Endodermal cell (in vitro differentiated cells): ENCODE measurements at regions not wholly inside any gene's neighbourhood (a gene's known extent, or its start where the extent isn't known, plus 50 kb on each side); places are given as distances from the start of the nearest gene placed in this dataset.
A peak's percentile ranks its signal among the peaks of the same experiment; 100 is the strongest.

Experiments
- DNase-seq: peaks from one replicate; pipeline ENCODE4 v3.0.0-alpha.2; 2017
- H3K27ac ChIP-seq: 2 replicates; pipeline ENCODE4 v1.5.1; 2013; ENCODE audit warnings: mild to moderate bottlenecking, low read depth, low read length, moderate library complexity
- H3K27me3 ChIP-seq: 2 replicates; pipeline ENCODE4 v1.6.1; 2013; ENCODE audit warnings: mild to moderate bottlenecking, low read length, moderate library complexity; ENCODE audit not compliant: insufficient read depth, control insufficient read depth, poor library complexity, severe bottlenecking
- H3K36me3 ChIP-seq: 2 replicates; pipeline ENCODE4 v1.7.0; 2013; ENCODE audit warnings: mild to moderate bottlenecking, low read length, moderate library complexity; ENCODE audit not compliant: control insufficient read depth, insufficient read depth
- H3K4me1 ChIP-seq: one replicate; pipeline ENCODE4 v1.7.0; 2013; ENCODE audit warnings: low read length; ENCODE audit not compliant: control insufficient read depth, insufficient read depth
- H3K4me3 ChIP-seq: 2 replicates; pipeline ENCODE4 v1.5.1; 2013; ENCODE audit warnings: mild to moderate bottlenecking, low read length, moderate library complexity
- H3K9ac ChIP-seq: 2 replicates; pipeline ENCODE4 v1.6.1; 2013; ENCODE audit warnings: mild to moderate bottlenecking, low read length, moderate library complexity; ENCODE audit not compliant: poor library complexity, severe bottlenecking; ENCODE audit errors: extremely low read depth
- H3K9me3 ChIP-seq: 2 replicates; pipeline ENCODE4 v1.6.1; 2013; ENCODE audit warnings: mild to moderate bottlenecking, low read length, moderate library complexity; ENCODE audit not compliant: control insufficient read depth
- H3K27ac Mint-ChIP-seq: 2 replicates; pipeline ENCODE4 v1.8.0; 2020; ENCODE audit warnings: mixed read lengths
- H3K27me3 Mint-ChIP-seq: 2 replicates; pipeline ENCODE4 v1.8.0; 2021; ENCODE audit warnings: mild to moderate bottlenecking, mixed read lengths; ENCODE audit not compliant: insufficient read depth
- H3K36me3 Mint-ChIP-seq: 2 replicates; pipeline ENCODE4 v1.8.0; 2020; ENCODE audit warnings: low read depth, mixed read lengths
- H3K4me1 Mint-ChIP-seq: 2 replicates; pipeline ENCODE4 v1.8.0; 2020; ENCODE audit warnings: mixed read lengths
- H3K4me3 Mint-ChIP-seq: 2 replicates; pipeline ENCODE4 v1.8.0; 2020; ENCODE audit warnings: mild to moderate bottlenecking, moderate library complexity, mixed read lengths
- H3K9me3 Mint-ChIP-seq: 2 replicates; pipeline ENCODE4 v1.8.0; 2020; ENCODE audit warnings: mild to moderate bottlenecking, mixed read lengths
- WGBS, 2 experiments: methylation state at CpG; one replicate each; pipeline versions ENCODE4 v1.1.5 to v1.1.7; 2013; ENCODE audit warnings: missing lambda C conversion rate in 2 of 2, mixed read lengths in 1 of 2; ENCODE audit not compliant: insufficient coverage in 1 of 2, insufficient read length in 1 of 2; 5-methylcytosine and 5-hydroxymethylcytosine counted together
- TF ChIP-seq, protein P1 (sequence below): fragments of 200-600 bp; sonication (generic); conservative IDR thresholded peaks from 2 replicates; pipeline ENCODE4 v1.5.0; 2021; ENCODE audit warnings: antibody characterized with exemption, mild to moderate bottlenecking

DNA sequence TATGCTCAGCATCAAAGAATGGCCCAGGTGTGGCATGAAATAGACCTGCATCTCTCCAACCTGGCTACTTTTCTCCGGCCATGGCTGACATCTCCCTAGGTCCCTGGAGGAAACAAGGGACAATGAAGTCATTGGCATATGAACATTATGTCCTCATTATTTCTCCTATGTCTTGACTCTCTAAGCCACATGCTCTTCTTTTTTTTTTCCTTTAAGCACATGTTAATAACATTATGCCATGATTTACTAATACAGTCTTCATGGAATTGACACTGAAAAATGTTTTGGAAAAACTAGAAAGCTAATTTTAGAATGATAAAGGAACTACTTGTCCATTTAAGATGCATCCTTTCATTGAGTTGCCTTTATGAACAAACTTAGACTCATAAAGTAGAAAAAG lies 628.9 kb downstream of the TNS3 start:
- Mint-ChIP-seq H3K4me3 (no peak overlapping the region), H3K4me1 (peaks cover 22% of the 10 kb centered on the region)

DNA sequence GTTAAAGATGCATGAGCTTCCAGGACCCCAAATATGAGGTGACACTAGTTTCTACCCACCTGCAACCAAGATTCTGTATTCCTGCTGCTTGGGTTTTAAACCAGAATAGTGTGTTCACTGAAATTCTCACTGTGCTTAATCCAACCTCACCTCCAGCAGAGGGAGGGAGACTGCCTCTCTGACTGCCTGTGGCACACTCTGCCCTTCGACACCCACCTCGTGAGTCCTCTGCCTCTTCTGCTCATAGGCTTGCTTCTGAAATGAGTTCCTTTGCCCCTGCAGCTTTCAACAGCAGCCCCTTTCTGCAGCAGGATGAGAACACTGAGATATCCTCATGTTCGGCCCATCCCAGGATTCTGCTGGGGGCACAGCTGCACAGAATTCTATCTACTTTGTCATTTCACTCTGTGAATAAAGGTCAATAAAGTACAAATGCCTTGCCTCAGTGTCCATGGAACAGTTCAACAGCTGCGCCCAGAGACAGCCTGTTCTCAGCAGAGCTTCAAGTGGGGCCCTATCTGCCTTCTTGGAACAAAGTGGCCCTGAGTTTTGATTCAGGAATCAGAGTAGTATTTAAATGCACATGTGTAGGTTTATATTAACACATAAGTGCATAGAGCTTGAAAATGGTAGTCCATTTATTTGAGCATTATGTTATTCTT lies 632.5 kb downstream of the TNS3 start:
- 83 to 85% methylated on average over 1 to 4 of the region's 4 CpGs for whole genome bisulfite sequencing, 2 experiments
- Mint-ChIP-seq H3K4me3 (no peak overlapping the region), H3K9me3 (no peaks in the 10 kb centered on the region), H3K36me3 (no peaks in the 10 kb centered on the region), H3K27ac (no peak overlapping the region), H3K27me3 (peaks cover 5% of the 10 kb centered on the region), H3K4me1 (peaks cover 17% of the 10 kb centered on the region)
- H3K9ac ChIP-seq, result no peak overlapping the region
- no peak for DNase-seq
- H3K27ac ChIP-seq, result no peak overlapping the region
- H3K9me3 ChIP-seq, result no peaks in the 10 kb centered on the region
- no peak overlapping the region for H3K4me3 ChIP-seq
- H3K4me1 ChIP-seq, result peaks cover 8% of the 10 kb centered on the region
- H3K36me3 ChIP-seq, result no peaks in the 10 kb centered on the region
- TF ChIP-seq, protein P1, sequence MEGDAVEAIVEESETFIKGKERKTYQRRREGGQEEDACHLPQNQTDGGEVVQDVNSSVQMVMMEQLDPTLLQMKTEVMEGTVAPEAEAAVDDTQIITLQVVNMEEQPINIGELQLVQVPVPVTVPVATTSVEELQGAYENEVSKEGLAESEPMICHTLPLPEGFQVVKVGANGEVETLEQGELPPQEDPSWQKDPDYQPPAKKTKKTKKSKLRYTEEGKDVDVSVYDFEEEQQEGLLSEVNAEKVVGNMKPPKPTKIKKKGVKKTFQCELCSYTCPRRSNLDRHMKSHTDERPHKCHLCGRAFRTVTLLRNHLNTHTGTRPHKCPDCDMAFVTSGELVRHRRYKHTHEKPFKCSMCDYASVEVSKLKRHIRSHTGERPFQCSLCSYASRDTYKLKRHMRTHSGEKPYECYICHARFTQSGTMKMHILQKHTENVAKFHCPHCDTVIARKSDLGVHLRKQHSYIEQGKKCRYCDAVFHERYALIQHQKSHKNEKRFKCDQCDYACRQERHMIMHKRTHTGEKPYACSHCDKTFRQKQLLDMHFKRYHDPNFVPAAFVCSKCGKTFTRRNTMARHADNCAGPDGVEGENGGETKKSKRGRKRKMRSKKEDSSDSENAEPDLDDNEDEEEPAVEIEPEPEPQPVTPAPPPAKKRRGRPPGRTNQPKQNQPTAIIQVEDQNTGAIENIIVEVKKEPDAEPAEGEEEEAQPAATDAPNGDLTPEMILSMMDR, result peak; percentile 43
- H3K27me3 ChIP-seq, result no peaks in the 10 kb centered on the region

More for the DNA sequence above, 628.9 kb downstream of the TNS3 start:
- WGBS, 2 experiments, result 94 to 100% methylated on average over 1 of the region's 1 CpG
- Histone ChIP-seq H3K9me3 (no peaks in the 10 kb centered on the region), H3K27me3 (no peaks in the 10 kb centered on the region), H3K36me3 (no peaks in the 10 kb centered on the region), H3K9ac (no peak overlapping the region), H3K27ac (no peak overlapping the region), H3K4me1 (peaks cover 6% of the 10 kb centered on the region), H3K4me3 (no peak overlapping the region)
- H3K9me3 Mint-ChIP-seq, result no peaks in the 10 kb centered on the region
- peaks cover 5% of the 10 kb centered on the region for H3K27me3 Mint-ChIP-seq
- no peaks in the 10 kb centered on the region for H3K36me3 Mint-ChIP-seq
- DNase-seq, result no peak
- TF ChIP-seq, protein P1, result no peak
- H3K27ac Mint-ChIP-seq, result no peak overlapping the region

DNA sequence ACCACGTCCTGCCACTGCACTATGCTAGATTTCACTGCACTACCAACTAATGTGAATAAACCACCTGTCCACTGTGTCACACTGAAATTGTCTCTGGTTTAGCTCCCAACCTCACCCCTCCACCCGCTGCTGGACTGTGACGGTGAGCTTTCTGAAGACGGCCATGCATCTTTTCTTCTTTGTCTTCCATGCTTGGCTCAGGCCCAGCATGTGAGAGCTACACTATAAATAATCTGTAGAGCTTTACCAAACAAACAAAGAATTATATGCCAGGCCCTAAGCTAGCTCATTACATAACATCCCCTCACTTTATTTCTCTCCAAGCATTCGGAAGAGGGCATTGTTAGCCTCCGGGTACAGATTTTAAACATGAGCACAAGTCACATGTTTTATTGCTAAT lies 633.2 kb downstream of the TNS3 start:
- DNase-seq, result no peak
- H3K27me3 Mint-ChIP-seq, result peaks cover 5% of the 10 kb centered on the region
- no peaks in the 10 kb centered on the region for H3K9me3 Mint-ChIP-seq
- H3K36me3 ChIP-seq, result no peaks in the 10 kb centered on the region
- H3K36me3 Mint-ChIP-seq, result no peaks in the 10 kb centered on the region
- TF ChIP-seq, protein P1, result no peak
- H3K27ac Mint-ChIP-seq, result no peak overlapping the region
- 91 to 95% methylated on average over 6 of the region's 6 CpGs for WGBS, 2 experiments
- no peak overlapping the region for H3K4me3 Mint-ChIP-seq
- H3K4me1 ChIP-seq, result peaks cover 3% of the 10 kb centered on the region
- no peaks in the 10 kb centered on the region for H3K9me3 ChIP-seq
- H3K9ac ChIP-seq, result no peak overlapping the region
- no peak overlapping the region for H3K4me3 ChIP-seq
- no peaks in the 10 kb centered on the region for H3K27me3 ChIP-seq
- no peak overlapping the region for H3K27ac ChIP-seq
- H3K4me1 Mint-ChIP-seq, result peaks cover 11% of the 10 kb centered on the region
